Loucy (cell line): ENCODE measurements at regions not wholly inside any gene's neighbourhood (a gene's known extent, or its start where the extent isn't known, plus 50 kb on each side); places are given as distances from the start of the nearest gene placed in this dataset.

Source experiments
- H2AFZ ChIP-seq: fragments of 200-600 bp; sonication (generic); 2 replicates; pipeline ENCODE4 v1.6.0; 2016; ENCODE audit warnings: antibody characterized with exemption, mild to moderate bottlenecking, low read length, moderate library complexity
- H3F3A ChIP-seq: fragments of 200-600 bp; 2 replicates; pipeline ENCODE4 v1.6.0; 2016; ENCODE audit warnings: antibody characterized with exemption, low read depth, mild to moderate bottlenecking
- H3K27me3 ChIP-seq: fragments of 200-600 bp; sonication (generic); 2 replicates; pipeline ENCODE4 v1.6.1; 2014; ENCODE audit warnings: low read length, mild to moderate bottlenecking; ENCODE audit not compliant: insufficient read depth, poor library complexity, severe bottlenecking
- H3K36me3 ChIP-seq: fragments of 200-600 bp; sonication (generic); 2 replicates; pipeline ENCODE4 v1.6.1; 2016; ENCODE audit warnings: low read length; ENCODE audit not compliant: insufficient read depth
- H3K4me1 ChIP-seq: fragments of 200-600 bp; sonication (generic); 2 replicates; pipeline ENCODE4 v1.5.1; 2014; ENCODE audit warnings: low read length, mild to moderate bottlenecking; ENCODE audit not compliant: insufficient read depth, poor library complexity, severe bottlenecking
- H3K4me2 ChIP-seq: fragments of 200-600 bp; sonication (generic); 2 replicates; pipeline ENCODE4 v1.6.0; 2014; ENCODE audit warnings: antibody characterized with exemption, low read length, low read depth, mild to moderate bottlenecking; ENCODE audit not compliant: poor library complexity, severe bottlenecking
- H3K4me3 ChIP-seq: fragments of 200-600 bp; sonication (generic); 2 replicates; pipeline ENCODE4 v1.5.1; 2014; ENCODE audit warnings: low read length, mild to moderate bottlenecking, mixed read lengths; ENCODE audit not compliant: poor library complexity, severe bottlenecking
- H3K79me2 ChIP-seq: fragments of 200-600 bp; sonication (generic); 2 replicates; pipeline ENCODE4 v1.6.1; 2014; ENCODE audit warnings: low read length; ENCODE audit not compliant: insufficient read depth
- H3K9ac ChIP-seq: fragments of 200-600 bp; sonication (generic); 2 replicates; pipeline ENCODE4 v1.6.0; 2014; ENCODE audit warnings: mild to moderate bottlenecking, low read depth, low read length, moderate library complexity; ENCODE audit not compliant: poor library complexity, severe bottlenecking
- H3K9me2 ChIP-seq: fragments of 200-600 bp; sonication (generic); replicated peaks from 2 replicates; pipeline ENCODE4 v1.6.1; 2016; ENCODE audit warnings: low read depth, low read length, mixed read lengths
- H3K9me3 ChIP-seq: fragments of 200-600 bp; sonication (generic); 2 replicates; pipeline ENCODE4 v1.6.1; 2014; ENCODE audit warnings: mild to moderate bottlenecking, antibody characterized with exemption, low read length, low read depth; ENCODE audit not compliant: insufficient read depth
- H4K20me1 ChIP-seq: fragments of 200-600 bp; sonication (generic); 2 replicates; pipeline ENCODE4 v1.6.0; 2014; ENCODE audit warnings: antibody characterized with exemption, low read length, mild to moderate bottlenecking; ENCODE audit not compliant: insufficient read depth, poor library complexity, severe bottlenecking
- EZH2phosphoT487 ChIP-seq: fragments of 200-600 bp; IDR thresholded peaks from 2 replicates; pipeline ENCODE4 v1.6.1; 2018; ENCODE audit warnings: antibody characterized with exemption, mild to moderate bottlenecking, moderate library complexity, borderline replicate concordance
- TF ChIP-seq, protein P1 (sequence below): fragments of 200-600 bp; sonication (generic); conservative IDR thresholded peaks from 2 replicates; pipeline ENCODE4 v1.5.1; 2014; ENCODE audit warnings: mild to moderate bottlenecking, antibody characterized with exemption, low read length

GRCh38 chr9:89837934-89838310 lies 233.1 kb downstream of the GADD45G start:
- no peak overlapping the region for H3K4me3 ChIP-seq
- no peaks in the 10 kb centered on the region for H3K9me3 ChIP-seq
- no peaks in the 10 kb centered on the region for H3K27me3 ChIP-seq
- no peaks in the 10 kb centered on the region for H3K4me1 ChIP-seq
- H3F3A ChIP-seq: no peaks in the 10 kb centered on the region
- no peak overlapping the region for H2AFZ ChIP-seq
- no peak for TF ChIP-seq EZH2phosphoT487
- TF ChIP-seq, protein P1, sequence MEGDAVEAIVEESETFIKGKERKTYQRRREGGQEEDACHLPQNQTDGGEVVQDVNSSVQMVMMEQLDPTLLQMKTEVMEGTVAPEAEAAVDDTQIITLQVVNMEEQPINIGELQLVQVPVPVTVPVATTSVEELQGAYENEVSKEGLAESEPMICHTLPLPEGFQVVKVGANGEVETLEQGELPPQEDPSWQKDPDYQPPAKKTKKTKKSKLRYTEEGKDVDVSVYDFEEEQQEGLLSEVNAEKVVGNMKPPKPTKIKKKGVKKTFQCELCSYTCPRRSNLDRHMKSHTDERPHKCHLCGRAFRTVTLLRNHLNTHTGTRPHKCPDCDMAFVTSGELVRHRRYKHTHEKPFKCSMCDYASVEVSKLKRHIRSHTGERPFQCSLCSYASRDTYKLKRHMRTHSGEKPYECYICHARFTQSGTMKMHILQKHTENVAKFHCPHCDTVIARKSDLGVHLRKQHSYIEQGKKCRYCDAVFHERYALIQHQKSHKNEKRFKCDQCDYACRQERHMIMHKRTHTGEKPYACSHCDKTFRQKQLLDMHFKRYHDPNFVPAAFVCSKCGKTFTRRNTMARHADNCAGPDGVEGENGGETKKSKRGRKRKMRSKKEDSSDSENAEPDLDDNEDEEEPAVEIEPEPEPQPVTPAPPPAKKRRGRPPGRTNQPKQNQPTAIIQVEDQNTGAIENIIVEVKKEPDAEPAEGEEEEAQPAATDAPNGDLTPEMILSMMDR: no peak
- H4K20me1 ChIP-seq: no peaks in the 10 kb centered on the region
- H3K79me2 ChIP-seq: no peaks in the 10 kb centered on the region
- H3K9me2 ChIP-seq: no peaks in the 10 kb centered on the region
- H3K36me3 ChIP-seq: no peaks in the 10 kb centered on the region
- H3K4me2 ChIP-seq: no peak overlapping the region
- H3K9ac ChIP-seq: no peak overlapping the region

DNA sequence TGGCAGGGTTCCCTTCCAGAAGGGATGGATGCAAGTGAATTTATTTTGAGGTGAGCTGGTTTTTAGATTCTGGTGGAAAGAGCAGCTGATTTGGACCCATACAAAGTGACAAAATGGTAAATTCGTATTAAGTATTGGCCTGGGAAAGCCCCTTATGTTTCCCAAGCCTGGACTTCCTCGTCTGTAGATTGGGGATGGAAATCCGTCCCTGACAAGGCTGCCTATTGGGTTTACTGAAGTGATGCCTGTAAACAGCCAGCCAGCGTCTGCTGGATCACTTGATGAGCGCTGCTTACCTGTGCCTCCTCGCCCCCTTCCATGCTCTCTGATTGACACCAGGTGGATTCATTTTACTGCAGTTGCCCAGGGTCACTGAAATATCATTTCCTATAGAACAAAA lies 233.8 kb downstream of the GADD45G start:
- no peak overlapping the region for H3K4me3 ChIP-seq
- no peak overlapping the region for H2AFZ ChIP-seq
- H3K4me2 ChIP-seq: no peak overlapping the region
- H3K79me2 ChIP-seq: no peaks in the 10 kb centered on the region
- no peaks in the 10 kb centered on the region for H3K9me2 ChIP-seq
- H4K20me1 ChIP-seq: no peaks in the 10 kb centered on the region
- no peaks in the 10 kb centered on the region for H3K4me1 ChIP-seq
- no peaks in the 10 kb centered on the region for H3K9me3 ChIP-seq
- H3F3A ChIP-seq: no peaks in the 10 kb centered on the region
- H3K36me3 ChIP-seq: no peaks in the 10 kb centered on the region
- TF ChIP-seq EZH2phosphoT487: no peak
- TF ChIP-seq, protein P1: no peak
- no peak overlapping the region for H3K9ac ChIP-seq
- no peaks in the 10 kb centered on the region for H3K27me3 ChIP-seq

DNA sequence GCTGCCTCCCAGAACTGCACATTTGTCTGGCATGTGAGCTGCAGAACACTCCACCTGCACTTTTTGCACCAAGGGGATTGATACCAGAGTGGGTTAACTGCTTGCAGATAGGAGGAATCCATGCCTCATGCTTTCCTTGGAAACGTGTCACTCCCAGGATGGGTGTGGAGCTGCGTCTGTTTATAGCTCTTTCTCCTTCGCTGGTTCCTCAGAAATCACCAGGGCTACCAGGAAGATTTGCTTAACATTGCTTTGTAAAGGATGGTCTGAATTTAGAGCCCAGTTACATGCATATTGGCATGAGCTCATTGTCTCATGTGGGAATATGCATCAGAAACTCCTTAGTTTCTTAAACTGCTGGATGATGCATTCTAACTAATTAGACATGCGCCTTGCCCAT lies 234.6 kb downstream of the GADD45G start:
- Histone ChIP-seq H2AFZ (no peak overlapping the region), H3K36me3 (no peaks in the 10 kb centered on the region), H3K9ac (no peak overlapping the region), H3K9me2 (no peaks in the 10 kb centered on the region), H3K79me2 (no peaks in the 10 kb centered on the region), H3F3A (no peaks in the 10 kb centered on the region), H3K4me3 (no peak overlapping the region), H3K4me1 (no peaks in the 10 kb centered on the region), H3K4me2 (no peak overlapping the region), H3K9me3 (no peaks in the 10 kb centered on the region), H3K27me3 (no peaks in the 10 kb centered on the region), H4K20me1 (no peaks in the 10 kb centered on the region)
- TF ChIP-seq, protein P1: no peak
- no peak for TF ChIP-seq EZH2phosphoT487
